ENCODE measurements at regions not wholly inside any gene's neighbourhood (a gene's known extent, or its start where the extent isn't known, plus 50 kb on each side); places are given as distances from the start of the nearest gene placed in this dataset.
"Not testable (repeated sequence)": the region's sequence is repeated elsewhere in the genome, so short reads cannot be mapped to it uniquely, and the experiment has no call there.

GRCh38 chr16:29265255-29265853, 141.2 kb downstream of the NPIPB11 start:
- H3K27me3 Mint-ChIP-seq (ENCODE audit: low read depth in 3 of 3); H3K4me3 Mint-ChIP-seq; H3K27me3 ChIP-seq (ENCODE audit: control insufficient read depth in 2 of 2, insufficient read depth in 2 of 2, low read length in 2 of 2); H3K4me3 ChIP-seq (replicated peaks in 1 of 3; ENCODE audit: low read depth in 2 of 3, low read length in 3 of 3); H3K9me3 ChIP-seq (replicated peaks in 1 of 2; ENCODE audit: control insufficient read depth in 1 of 2, insufficient read depth in 1 of 2, low read length in 2 of 2); intact Hi-C loops (cut with micrococcal nuclease); H3K79me2 ChIP-seq (ENCODE audit: insufficient read depth, low read length); H3K4me1 ChIP-seq (ENCODE audit: control insufficient read depth in 1 of 2, insufficient read depth in 2 of 2, low read length in 2 of 2); H2AFZ ChIP-seq (ENCODE audit: insufficient read depth, low read depth, low read length, poor library complexity, severe bottlenecking); H3K9me3 Mint-ChIP-seq; H3K9ac ChIP-seq (ENCODE audit: insufficient read depth, low read length, poor library complexity, severe bottlenecking); H3K4me2 ChIP-seq (replicated peaks; ENCODE audit: extremely low read depth, low read length, poor library complexity, severe bottlenecking); H3K36me3 ChIP-seq (replicated peaks in 1 of 2; ENCODE audit: control insufficient read depth in 1 of 2, insufficient read depth in 2 of 2, low read length in 2 of 2); H4K20me1 ChIP-seq (ENCODE audit: insufficient read depth, low read length): not testable (repeated sequence)
- Mint-ChIP-seq H3K36me3 (peaks cover 13 to 15% of the 10 kb centered on the region in 2 donors), H3K27ac (peak overlapping the region in 6 of 7 donors; percentile 72 to 91 (median 80)), H3K4me1 (peaks cover 20% of the 10 kb centered on the region)
- peak overlapping the region; percentile 20 to 45 for H3K27ac ChIP-seq (ENCODE audit: low read depth in 1 of 2, low read length in 2 of 2)
- DNase-seq = peak; percentile 81 to 82 (median 81)
- no CpG with 5 or more reads among the region's 9 CpGs for WGBS (ENCODE audit: insufficient coverage)

GRCh38 chr16:29264080-29264837, 142.3 kb downstream of the NPIPB11 start:
- H3K27me3 Mint-ChIP-seq (ENCODE audit: low read depth in 3 of 3); H3K9me3 Mint-ChIP-seq; H4K20me1 ChIP-seq (ENCODE audit: insufficient read depth, low read length); H3K4me1 ChIP-seq (ENCODE audit: control insufficient read depth in 1 of 2, insufficient read depth in 2 of 2, low read length in 2 of 2); intact Hi-C loops (cut with micrococcal nuclease); DNase-seq; H3K4me3 Mint-ChIP-seq; H3K9me3 ChIP-seq (replicated peaks in 1 of 2; ENCODE audit: control insufficient read depth in 1 of 2, insufficient read depth in 1 of 2, low read length in 2 of 2); H3K4me2 ChIP-seq (replicated peaks; ENCODE audit: extremely low read depth, low read length, poor library complexity, severe bottlenecking); H2AFZ ChIP-seq (ENCODE audit: insufficient read depth, low read depth, low read length, poor library complexity, severe bottlenecking); H3K79me2 ChIP-seq (ENCODE audit: insufficient read depth, low read length); H3K36me3 ChIP-seq (replicated peaks in 1 of 2; ENCODE audit: control insufficient read depth in 1 of 2, insufficient read depth in 2 of 2, low read length in 2 of 2); H3K27me3 ChIP-seq (ENCODE audit: control insufficient read depth in 2 of 2, insufficient read depth in 2 of 2, low read length in 2 of 2); H3K9ac ChIP-seq (ENCODE audit: insufficient read depth, low read length, poor library complexity, severe bottlenecking); H3K4me3 ChIP-seq (replicated peaks in 1 of 3; ENCODE audit: low read depth in 2 of 3, low read length in 3 of 3): not testable (repeated sequence)
- peaks cover 16% of the 10 kb centered on the region in 2 donors for H3K36me3 Mint-ChIP-seq
- H3K27ac ChIP-seq (ENCODE audit: low read depth in 1 of 2, low read length in 2 of 2) = peak overlapping the region in 1 of 2 donors; percentile 45
- 95% methylated on average over 4 of the region's 11 CpGs for WGBS (ENCODE audit: insufficient coverage)
- peak overlapping the region in 6 of 7 donors; percentile 47 to 90 (median 76) for H3K27ac Mint-ChIP-seq
- H3K4me1 Mint-ChIP-seq = peaks cover 20% of the 10 kb centered on the region

- intact Hi-C loops (cut with micrococcal nuclease); H3K9me3 Mint-ChIP-seq; H3K36me3 ChIP-seq (replicated peaks in 1 of 2; ENCODE audit: control insufficient read depth in 1 of 2, insufficient read depth in 2 of 2, low read length in 2 of 2); H3K27me3 ChIP-seq (ENCODE audit: control insufficient read depth in 2 of 2, insufficient read depth in 2 of 2, low read length in 2 of 2); H3K4me2 ChIP-seq (replicated peaks; ENCODE audit: extremely low read depth, low read length, poor library complexity, severe bottlenecking); H3K79me2 ChIP-seq (ENCODE audit: insufficient read depth, low read length); H3K4me3 Mint-ChIP-seq; H3K9me3 ChIP-seq (replicated peaks in 1 of 2; ENCODE audit: control insufficient read depth in 1 of 2, insufficient read depth in 1 of 2, low read length in 2 of 2); H2AFZ ChIP-seq (ENCODE audit: insufficient read depth, low read depth, low read length, poor library complexity, severe bottlenecking); H3K27ac ChIP-seq (ENCODE audit: low read depth in 1 of 2, low read length in 2 of 2); DNase-seq; H3K27me3 Mint-ChIP-seq (ENCODE audit: low read depth in 3 of 3); H3K4me1 ChIP-seq (ENCODE audit: control insufficient read depth in 1 of 2, insufficient read depth in 2 of 2, low read length in 2 of 2); H4K20me1 ChIP-seq (ENCODE audit: insufficient read depth, low read length); H3K4me3 ChIP-seq (replicated peaks in 1 of 3; ENCODE audit: low read depth in 2 of 3, low read length in 3 of 3); H3K9ac ChIP-seq (ENCODE audit: insufficient read depth, low read length, poor library complexity, severe bottlenecking): not testable (repeated sequence)
- Mint-ChIP-seq H3K4me1 (peaks cover 20% of the 10 kb centered on the region), H3K36me3 (peaks cover 24 to 26% of the 10 kb centered on the region in 2 donors), H3K27ac (peak overlapping the region in 3 of 7 donors; percentile 20 to 78 (median 37))
- WGBS (ENCODE audit: insufficient coverage) = 94% methylated on average over 4 of the region's 7 CpGs
Observed at GRCh38 chr16:29262725-29263124, 143.8 kb downstream of the NPIPB11 start.

- WGBS (ENCODE audit: insufficient coverage) = 99% methylated on average over 9 of the region's 37 CpGs
- H3K79me2 ChIP-seq (ENCODE audit: insufficient read depth, low read length); H3K4me3 ChIP-seq (replicated peaks in 1 of 3; ENCODE audit: low read depth in 2 of 3, low read length in 3 of 3); H3K27ac Mint-ChIP-seq; H3K27me3 Mint-ChIP-seq (ENCODE audit: low read depth in 3 of 3); H3K27me3 ChIP-seq (ENCODE audit: control insufficient read depth in 2 of 2, insufficient read depth in 2 of 2, low read length in 2 of 2); DNase-seq; H3K9me3 Mint-ChIP-seq; H3K27ac ChIP-seq (ENCODE audit: low read depth in 1 of 2, low read length in 2 of 2); H3K9me3 ChIP-seq (replicated peaks in 1 of 2; ENCODE audit: control insufficient read depth in 1 of 2, insufficient read depth in 1 of 2, low read length in 2 of 2); intact Hi-C loops (cut with micrococcal nuclease); H2AFZ ChIP-seq (ENCODE audit: insufficient read depth, low read depth, low read length, poor library complexity, severe bottlenecking); H3K4me3 Mint-ChIP-seq; H4K20me1 ChIP-seq (ENCODE audit: insufficient read depth, low read length); H3K9ac ChIP-seq (ENCODE audit: insufficient read depth, low read length, poor library complexity, severe bottlenecking); H3K4me2 ChIP-seq (replicated peaks; ENCODE audit: extremely low read depth, low read length, poor library complexity, severe bottlenecking); H3K36me3 ChIP-seq (replicated peaks in 1 of 2; ENCODE audit: control insufficient read depth in 1 of 2, insufficient read depth in 2 of 2, low read length in 2 of 2); H3K4me1 ChIP-seq (ENCODE audit: control insufficient read depth in 1 of 2, insufficient read depth in 2 of 2, low read length in 2 of 2): not testable (repeated sequence)
- peaks cover 18% of the 10 kb centered on the region for H3K4me1 Mint-ChIP-seq
- H3K36me3 Mint-ChIP-seq = peaks cover 29 to 32% of the 10 kb centered on the region in 2 donors
Observed at GRCh38 chr16:29261427-29262248, 144.9 kb downstream of the NPIPB11 start.
